H9 (cell line): ENCODE measurements at regions not wholly inside any gene's neighbourhood (a gene's known extent, or its start where the extent isn't known, plus 50 kb on each side); places are given as distances from the start of the nearest gene placed in this dataset.

ENCODE experiments used
- DNase-seq: peaks from one replicate; pipeline ENCODE4 v3.0.0-alpha.2; 2017
- H2AFZ ChIP-seq: one replicate; pipeline ENCODE4 v1.6.1; 2013; ENCODE audit warnings: mild to moderate bottlenecking, low read length, control low read depth, moderate library complexity
- H2AK5ac ChIP-seq: 2 replicates; pipeline ENCODE4 v1.6.1; 2013; ENCODE audit warnings: low read length, control low read depth, mixed read lengths; ENCODE audit not compliant: insufficient read length
- H2BK120ac ChIP-seq: one replicate; pipeline ENCODE4 v1.6.1; 2013; ENCODE audit warnings: low read depth, mild to moderate bottlenecking, low read length, control low read depth, inconsistent platforms; ENCODE audit not compliant: poor library complexity, severe bottlenecking
- H2BK12ac ChIP-seq: 2 replicates; pipeline ENCODE4 v1.6.1; 2013; ENCODE audit warnings: low read length, control low read depth, mixed read lengths, low read depth; ENCODE audit not compliant: insufficient read length
- H2BK15ac ChIP-seq: 2 replicates; pipeline ENCODE4 v1.6.1; 2013; ENCODE audit warnings: low read depth, low read length, control low read depth
- H2BK20ac ChIP-seq: one replicate; pipeline ENCODE4 v1.6.1; 2013; ENCODE audit warnings: low read depth, mild to moderate bottlenecking, low read length, control low read depth, inconsistent platforms; ENCODE audit not compliant: poor library complexity, severe bottlenecking
- H2BK5ac ChIP-seq: 2 replicates; pipeline ENCODE4 v1.6.1; 2013; ENCODE audit warnings: low read length, control low read depth, mixed read lengths; ENCODE audit not compliant: insufficient read length
- H3K14ac ChIP-seq: 2 replicates; pipeline ENCODE4 v1.6.1; 2013; ENCODE audit warnings: low read length, control low read depth; ENCODE audit not compliant: insufficient read depth
- H3K18ac ChIP-seq: 2 replicates; pipeline ENCODE4 v1.6.1; 2013; ENCODE audit warnings: low read depth, mild to moderate bottlenecking, mixed read lengths, low read length, control low read depth; ENCODE audit not compliant: insufficient read length
- H3K23ac ChIP-seq: 2 replicates; pipeline ENCODE4 v1.6.1; 2013; ENCODE audit warnings: low read length, control low read depth, mixed read lengths, low read depth; ENCODE audit not compliant: insufficient read length
- H3K23me2 ChIP-seq: 2 replicates; pipeline ENCODE4 v1.6.1; 2013; ENCODE audit warnings: low read depth, mild to moderate bottlenecking, mixed read lengths, low read length, control low read depth; ENCODE audit not compliant: insufficient read length, poor library complexity, severe bottlenecking
- H3K27ac ChIP-seq: 2 replicates; pipeline ENCODE4 v1.5.1; 2013; ENCODE audit warnings: low read length, control low read depth, mixed read lengths, low read depth; ENCODE audit not compliant: insufficient read length
- H3K27me3 ChIP-seq: 2 replicates; pipeline ENCODE4 v1.6.1; 2013; ENCODE audit warnings: low read length, control low read depth, inconsistent platforms; ENCODE audit not compliant: insufficient read depth
- H3K4ac ChIP-seq: 2 replicates; pipeline ENCODE4 v1.6.1; 2013; ENCODE audit warnings: low read depth, mild to moderate bottlenecking, control low read depth, inconsistent platforms, low read length, moderate library complexity
- H3K4me1 ChIP-seq: 2 replicates; pipeline ENCODE4 v1.6.1; 2013; ENCODE audit warnings: low read length, control low read depth, inconsistent platforms; ENCODE audit not compliant: insufficient read depth
- H3K4me2 ChIP-seq: 2 replicates; pipeline ENCODE4 v1.6.1; 2013; ENCODE audit warnings: low read length, control low read depth, mixed read lengths; ENCODE audit not compliant: insufficient read length, insufficient read depth
- H3K56ac ChIP-seq: 2 replicates; pipeline ENCODE4 v1.6.1; 2013; ENCODE audit warnings: low read depth, mild to moderate bottlenecking, mixed read lengths, low read length, control low read depth; ENCODE audit not compliant: insufficient read length
- H3K79me1 ChIP-seq: 2 replicates; pipeline ENCODE4 v1.6.1; 2013; ENCODE audit warnings: low read depth, mild to moderate bottlenecking, moderate library complexity, low read length, control low read depth, inconsistent platforms; ENCODE audit not compliant: insufficient read depth, poor library complexity, severe bottlenecking
- H3K79me2 ChIP-seq: 2 replicates; pipeline ENCODE4 v1.6.1; 2013; ENCODE audit warnings: low read length, control low read depth, inconsistent platforms; ENCODE audit not compliant: insufficient read depth
- H3K9ac ChIP-seq: 2 replicates; pipeline ENCODE4 v1.6.1; 2013; ENCODE audit warnings: low read length, control low read depth, mixed read lengths; ENCODE audit not compliant: insufficient read length; ENCODE audit errors: extremely low read depth
- H3K9me3 ChIP-seq: one replicate; pipeline ENCODE4 v1.6.1; 2013; ENCODE audit warnings: low read depth, low read length, inconsistent platforms; ENCODE audit not compliant: control insufficient read depth
- H3T11ph ChIP-seq: one replicate; pipeline ENCODE4 v1.6.1; 2013; ENCODE audit warnings: mild to moderate bottlenecking, low read length, control low read depth, inconsistent platforms
- H4K20me1 ChIP-seq: one replicate; pipeline ENCODE4 v1.6.1; 2013; ENCODE audit not compliant: control insufficient read depth, insufficient read length, insufficient read depth
- H4K5ac ChIP-seq: 2 replicates; pipeline ENCODE4 v1.6.1; 2013; ENCODE audit warnings: low read depth, mild to moderate bottlenecking, mixed read lengths, low read length, control low read depth; ENCODE audit not compliant: insufficient read length
- H4K8ac ChIP-seq: replicated peaks from 2 replicates; pipeline ENCODE4 v1.6.1; 2013; ENCODE audit warnings: low read length, control low read depth, mixed read lengths, low read depth; ENCODE audit not compliant: insufficient read length
- H4K91ac ChIP-seq: 2 replicates; pipeline ENCODE4 v1.6.1; 2013; ENCODE audit warnings: low read depth, mild to moderate bottlenecking, moderate library complexity, mixed read lengths, low read length, control low read depth; ENCODE audit not compliant: insufficient read length
- H3K27ac Mint-ChIP-seq, 3 experiments: 2 replicates in 2 of 3; 3 replicates in 1 of 3; pipeline ENCODE4 v1.8.0; 2020 to 2021; ENCODE audit warnings: mixed read lengths in 3 of 3, mild to moderate bottlenecking in 1 of 3, moderate library complexity in 1 of 3
- H3K27me3 Mint-ChIP-seq: 2 replicates; pipeline ENCODE4 v1.8.0; 2021; ENCODE audit warnings: low read depth, mild to moderate bottlenecking, moderate library complexity, mixed read lengths
- H3K36me3 Mint-ChIP-seq, 3 experiments: 2 replicates in 2 of 3; 3 replicates in 1 of 3; pipeline ENCODE4 v1.8.0; 2020 to 2021; ENCODE audit warnings: low read depth in 3 of 3, mixed read lengths in 3 of 3; ENCODE audit not compliant: insufficient read depth in 1 of 3
- H3K4me1 Mint-ChIP-seq, 2 experiments: 2 replicates each; pipeline ENCODE4 v1.8.0; 2020; ENCODE audit warnings: mixed read lengths in 2 of 2
- H3K4me3 Mint-ChIP-seq, 2 experiments: 2 replicates in 1 of 2; 3 replicates in 1 of 2; pipeline ENCODE4 v1.8.0; 2020 to 2021; ENCODE audit warnings: mild to moderate bottlenecking in 2 of 2, mixed read lengths in 2 of 2, moderate library complexity in 1 of 2
- H3K9me3 Mint-ChIP-seq, 2 experiments: 2 replicates in 1 of 2; 3 replicates in 1 of 2; pipeline ENCODE4 v1.8.0; 2020; ENCODE audit warnings: mild to moderate bottlenecking in 2 of 2, mixed read lengths in 2 of 2, moderate library complexity in 1 of 2
- WGBS: extraction: QIAGEN DNeasy Blood & Tissue Kit; methylation state at CpG from one replicate; pipeline ENCODE4 v1.1.7; 2013; ENCODE audit warnings: missing lambda C conversion rate, low lambda C conversion rate, mixed read lengths; ENCODE audit not compliant: insufficient read length; ENCODE audit errors: extremely low coverage; 5-methylcytosine and 5-hydroxymethylcytosine counted together
- TF ChIP-seq, protein P1 (sequence below): fragments of 200-600 bp; sonication (generic); conservative IDR thresholded peaks from 3 replicates; pipeline ENCODE4 v1.8.0; 2021; ENCODE audit warnings: antibody characterized with exemption, mild to moderate bottlenecking

DNA sequence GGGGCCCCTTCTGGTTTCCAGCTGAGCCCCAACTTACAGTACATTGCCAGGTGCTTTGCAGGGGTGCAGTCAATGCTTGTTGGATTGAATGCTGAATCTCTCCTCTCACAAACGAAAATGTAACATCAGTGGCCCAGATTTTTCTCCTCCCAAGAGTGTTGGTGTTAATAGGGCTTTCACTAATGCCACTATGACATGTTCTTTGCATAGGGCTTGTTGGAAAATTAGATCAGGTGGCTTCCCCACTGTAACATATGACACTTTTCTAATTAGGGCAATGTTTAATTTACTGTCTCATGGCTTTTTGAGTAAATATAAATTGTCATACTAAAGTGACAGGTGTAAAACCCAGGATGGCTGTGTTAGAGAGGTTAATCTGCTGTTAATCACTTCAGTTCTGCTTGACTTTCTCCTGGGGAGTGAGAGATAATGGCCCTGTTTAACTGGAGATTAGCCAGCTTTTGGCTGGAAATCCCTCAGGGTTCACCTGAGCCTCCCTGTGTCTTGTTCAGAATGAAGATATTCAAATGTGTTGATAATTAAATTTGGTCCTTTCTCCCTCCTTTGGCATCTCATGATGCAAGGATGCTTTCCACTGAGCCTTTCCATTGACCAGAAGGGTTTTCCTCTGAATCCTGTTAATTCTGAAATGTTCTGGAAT is 502.3 kb downstream of the RBFOX1 start:
- Histone ChIP-seq H3K9me3 (no peaks in the 10 kb centered on the region), H3K4me1 (no peaks in the 10 kb centered on the region), H4K8ac (no peak overlapping the region), H3K9ac (no peak overlapping the region), H3K23me2 (no peaks in the 10 kb centered on the region), H3K23ac (no peak overlapping the region), H3K27ac (no peak overlapping the region), H3K4me2 (no peak overlapping the region), H3K4ac (no peak overlapping the region), H3K18ac (no peak overlapping the region), H2BK12ac (no peak overlapping the region), H2BK15ac (no peak overlapping the region), H3K14ac (no peak overlapping the region), H2AK5ac (no peak overlapping the region), H3T11ph (no peak overlapping the region), H3K79me2 (no peaks in the 10 kb centered on the region), H3K79me1 (no peaks in the 10 kb centered on the region), H2BK5ac (no peak overlapping the region), H4K5ac (no peak overlapping the region), H2BK20ac (no peak overlapping the region), H2BK120ac (no peak overlapping the region), H4K91ac (no peak overlapping the region), H3K56ac (no peak overlapping the region), H4K20me1 (no peaks in the 10 kb centered on the region), H3K27me3 (no peaks in the 10 kb centered on the region), H2AFZ (no peak overlapping the region)
- TF ChIP-seq, protein P1, sequence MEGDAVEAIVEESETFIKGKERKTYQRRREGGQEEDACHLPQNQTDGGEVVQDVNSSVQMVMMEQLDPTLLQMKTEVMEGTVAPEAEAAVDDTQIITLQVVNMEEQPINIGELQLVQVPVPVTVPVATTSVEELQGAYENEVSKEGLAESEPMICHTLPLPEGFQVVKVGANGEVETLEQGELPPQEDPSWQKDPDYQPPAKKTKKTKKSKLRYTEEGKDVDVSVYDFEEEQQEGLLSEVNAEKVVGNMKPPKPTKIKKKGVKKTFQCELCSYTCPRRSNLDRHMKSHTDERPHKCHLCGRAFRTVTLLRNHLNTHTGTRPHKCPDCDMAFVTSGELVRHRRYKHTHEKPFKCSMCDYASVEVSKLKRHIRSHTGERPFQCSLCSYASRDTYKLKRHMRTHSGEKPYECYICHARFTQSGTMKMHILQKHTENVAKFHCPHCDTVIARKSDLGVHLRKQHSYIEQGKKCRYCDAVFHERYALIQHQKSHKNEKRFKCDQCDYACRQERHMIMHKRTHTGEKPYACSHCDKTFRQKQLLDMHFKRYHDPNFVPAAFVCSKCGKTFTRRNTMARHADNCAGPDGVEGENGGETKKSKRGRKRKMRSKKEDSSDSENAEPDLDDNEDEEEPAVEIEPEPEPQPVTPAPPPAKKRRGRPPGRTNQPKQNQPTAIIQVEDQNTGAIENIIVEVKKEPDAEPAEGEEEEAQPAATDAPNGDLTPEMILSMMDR: no peak
- H3K9me3 Mint-ChIP-seq: no peaks in the 10 kb centered on the region
- WGBS: no CpG with 5 or more reads among the region's 1 CpG
- H3K27me3 Mint-ChIP-seq: no peaks in the 10 kb centered on the region; the same call in 1 of the 2 replicates
- H3K27ac Mint-ChIP-seq: peak overlapping the region in 1 of 3 experiments; percentile 57; a peak in 2 of 7 replicates
- no peak for DNase-seq
- H3K4me3 Mint-ChIP-seq: no peak overlapping the region
- peaks cover 15 to 17% of the 10 kb centered on the region in 2 experiments for H3K4me1 Mint-ChIP-seq
- H3K36me3 Mint-ChIP-seq: no peaks in the 10 kb centered on the region
